AG09319 (cell line): ENCODE measurements at regions not wholly inside any gene's neighbourhood (a gene's known extent, or its start where the extent isn't known, plus 50 kb on each side); places are given as distances from the start of the nearest gene placed in this dataset.

ENCODE experiments used
- DNase-seq: peaks from one replicate; pipeline ENCODE4 v3.0.0-alpha.2; 2010; ENCODE audit warnings: low read depth; ENCODE audit errors: extremely low read depth
- TF ChIP-seq, protein P1 (sequence below): IDR thresholded peaks from 2 replicates; pipeline ENCODE4 v1.5.1; 2011; ENCODE audit warnings: low read depth, mild to moderate bottlenecking, inconsistent platforms, low read length, moderate library complexity

DNA sequence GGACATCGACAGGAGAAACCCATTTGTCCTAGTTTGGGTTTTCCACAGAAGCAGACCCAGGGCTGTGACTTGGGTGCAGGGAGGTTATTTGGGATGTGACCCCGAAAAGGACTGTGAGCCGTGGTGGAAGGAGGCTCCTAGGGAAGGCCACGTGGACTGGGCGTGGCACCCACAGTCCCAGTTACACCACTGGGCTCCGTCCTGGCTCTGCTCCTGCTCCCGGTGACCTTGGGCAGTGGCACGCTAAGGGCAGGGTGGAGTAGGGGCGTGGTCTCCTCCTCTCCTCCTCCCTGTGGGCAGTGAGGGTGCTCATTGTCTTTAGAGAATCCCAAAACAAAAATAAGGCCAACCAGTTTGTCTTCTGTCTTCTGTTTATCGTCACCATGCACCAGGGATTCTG is 190.1 kb downstream of the GADD45G start:
- no peak for DNase-seq
- TF ChIP-seq, protein P1, sequence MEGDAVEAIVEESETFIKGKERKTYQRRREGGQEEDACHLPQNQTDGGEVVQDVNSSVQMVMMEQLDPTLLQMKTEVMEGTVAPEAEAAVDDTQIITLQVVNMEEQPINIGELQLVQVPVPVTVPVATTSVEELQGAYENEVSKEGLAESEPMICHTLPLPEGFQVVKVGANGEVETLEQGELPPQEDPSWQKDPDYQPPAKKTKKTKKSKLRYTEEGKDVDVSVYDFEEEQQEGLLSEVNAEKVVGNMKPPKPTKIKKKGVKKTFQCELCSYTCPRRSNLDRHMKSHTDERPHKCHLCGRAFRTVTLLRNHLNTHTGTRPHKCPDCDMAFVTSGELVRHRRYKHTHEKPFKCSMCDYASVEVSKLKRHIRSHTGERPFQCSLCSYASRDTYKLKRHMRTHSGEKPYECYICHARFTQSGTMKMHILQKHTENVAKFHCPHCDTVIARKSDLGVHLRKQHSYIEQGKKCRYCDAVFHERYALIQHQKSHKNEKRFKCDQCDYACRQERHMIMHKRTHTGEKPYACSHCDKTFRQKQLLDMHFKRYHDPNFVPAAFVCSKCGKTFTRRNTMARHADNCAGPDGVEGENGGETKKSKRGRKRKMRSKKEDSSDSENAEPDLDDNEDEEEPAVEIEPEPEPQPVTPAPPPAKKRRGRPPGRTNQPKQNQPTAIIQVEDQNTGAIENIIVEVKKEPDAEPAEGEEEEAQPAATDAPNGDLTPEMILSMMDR: no peak

DNA sequence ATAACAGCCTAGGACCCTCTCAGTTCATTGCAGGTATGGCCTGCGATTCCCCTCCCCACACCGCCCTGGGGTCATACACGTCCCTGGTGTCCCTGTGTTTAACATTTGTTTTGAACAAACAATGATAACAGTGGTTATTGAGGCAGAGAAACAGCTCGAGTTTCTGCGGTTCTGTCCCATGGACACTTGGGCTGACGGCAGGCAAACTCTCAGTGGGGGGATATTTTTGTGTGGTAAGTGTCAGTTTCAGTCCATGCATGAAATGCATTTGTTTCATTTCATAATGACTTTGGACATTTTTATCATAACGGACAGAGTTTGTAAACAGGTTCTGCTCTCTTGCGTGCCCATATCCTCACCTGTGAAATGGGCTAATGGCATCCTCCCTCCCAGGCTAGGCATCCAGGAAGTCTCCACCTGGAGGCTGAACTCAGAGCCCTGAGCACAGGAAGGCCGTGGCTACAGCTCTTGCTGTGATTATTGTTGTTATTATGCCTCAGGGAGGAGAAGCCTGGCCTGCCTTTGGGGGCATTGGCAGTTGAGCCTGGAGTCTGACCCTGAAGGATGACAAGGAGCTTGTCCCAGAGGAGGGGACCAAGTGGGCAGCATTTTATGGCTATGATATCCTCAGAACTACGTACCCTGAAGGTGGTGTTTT is 190.9 kb downstream of the GADD45G start:
- DNase-seq: no peak
- TF ChIP-seq, protein P1: no peak

DNA sequence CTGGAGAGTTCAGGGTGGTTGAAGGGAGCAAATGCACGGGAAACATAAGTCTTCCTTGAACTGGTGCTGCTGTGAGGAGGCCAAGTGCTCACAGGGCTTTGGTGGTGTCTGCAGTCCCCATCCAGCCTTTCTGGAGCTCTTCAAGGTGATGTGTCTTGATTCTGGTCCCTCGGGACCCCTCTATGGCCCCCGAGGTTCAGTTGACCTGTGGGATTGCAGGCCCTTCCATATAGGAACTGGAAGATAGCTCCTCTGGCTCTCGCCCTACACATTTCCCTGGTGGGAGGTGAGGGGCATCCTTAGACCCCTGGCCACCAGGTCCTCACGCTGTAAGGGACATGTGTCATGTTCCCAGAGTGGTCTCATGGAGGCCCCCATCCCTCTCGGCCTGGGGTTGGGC is 191.8 kb downstream of the GADD45G start:
- TF ChIP-seq, protein P1: no peak
- DNase-seq: no peak

DNA sequence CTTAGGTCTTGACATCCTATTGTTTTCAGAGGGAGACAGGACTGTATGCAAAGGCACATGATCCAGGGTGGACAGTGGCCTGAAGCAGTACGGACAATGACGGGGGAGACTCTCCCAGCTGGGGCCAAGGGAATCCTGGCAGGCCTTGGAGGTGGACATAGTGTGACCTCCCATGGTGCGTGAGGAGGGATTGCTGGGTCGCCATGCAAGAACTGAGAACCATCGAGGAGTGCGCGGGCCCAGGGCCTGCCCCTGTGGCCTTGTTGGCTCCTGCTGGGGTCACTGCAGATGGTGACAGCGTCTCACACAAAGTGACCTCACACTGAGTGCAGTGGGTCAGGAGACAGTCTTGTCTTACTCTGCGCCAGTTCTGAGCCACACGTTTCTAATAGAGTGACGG is 192.4 kb downstream of the GADD45G start:
- TF ChIP-seq, protein P1: no peak
- DNase-seq: no peak

DNA sequence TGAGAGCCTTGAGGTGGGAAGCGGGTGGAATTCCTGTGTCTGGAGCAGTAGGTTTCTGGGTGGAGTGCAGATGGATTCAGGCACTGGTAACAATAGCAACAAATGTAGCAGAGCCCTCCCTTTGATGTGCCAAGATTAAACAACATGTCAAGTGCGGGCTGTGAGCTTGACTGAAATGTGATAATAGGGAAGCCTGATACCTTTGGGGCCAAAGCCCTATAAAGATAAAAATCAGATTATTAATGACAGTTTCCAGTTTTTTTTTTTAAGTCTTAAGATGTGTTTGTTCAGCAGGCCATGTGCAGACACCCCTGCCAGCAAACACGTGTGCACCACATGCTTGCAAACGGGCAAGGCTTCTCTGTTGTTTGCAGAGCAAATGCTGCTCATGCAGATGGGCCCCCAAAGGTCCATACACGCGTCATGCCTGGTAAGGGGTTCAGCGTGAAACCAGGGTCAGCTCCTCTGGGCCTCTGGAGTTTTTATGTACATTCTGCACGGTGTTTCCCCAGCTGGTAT is 193.2 kb downstream of the GADD45G start:
- TF ChIP-seq, protein P1: no peak
- no peak for DNase-seq

DNA sequence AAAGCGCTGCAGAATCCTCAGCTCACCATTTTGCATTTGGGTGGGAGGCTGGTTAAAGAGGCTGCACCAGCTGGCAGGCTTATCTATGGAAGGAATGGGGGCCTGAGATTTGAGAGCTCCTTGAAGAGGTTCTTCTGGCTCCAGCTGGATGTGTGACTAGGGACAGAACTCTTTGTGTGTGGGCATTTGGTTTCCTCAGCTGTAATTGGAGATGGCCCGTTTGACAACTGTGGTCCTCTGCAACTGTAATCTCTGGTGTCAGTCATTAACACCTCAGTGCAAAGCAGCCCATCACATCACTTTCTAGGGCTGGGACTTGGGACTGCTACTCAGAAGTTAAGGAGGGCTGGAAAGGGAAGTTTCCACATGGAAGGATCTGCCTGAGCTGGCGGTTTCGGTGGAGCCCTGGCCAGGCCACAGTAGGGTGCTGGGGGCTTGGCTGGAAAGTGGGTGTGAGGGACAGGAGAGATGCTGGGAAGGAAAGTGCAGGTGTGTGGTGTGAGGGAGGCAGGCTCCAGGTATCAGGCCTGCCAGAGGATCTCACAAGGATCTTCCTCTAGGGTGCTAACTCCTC is 193.8 kb downstream of the GADD45G start:
- DNase-seq: no peak
- TF ChIP-seq, protein P1: no peak

DNA sequence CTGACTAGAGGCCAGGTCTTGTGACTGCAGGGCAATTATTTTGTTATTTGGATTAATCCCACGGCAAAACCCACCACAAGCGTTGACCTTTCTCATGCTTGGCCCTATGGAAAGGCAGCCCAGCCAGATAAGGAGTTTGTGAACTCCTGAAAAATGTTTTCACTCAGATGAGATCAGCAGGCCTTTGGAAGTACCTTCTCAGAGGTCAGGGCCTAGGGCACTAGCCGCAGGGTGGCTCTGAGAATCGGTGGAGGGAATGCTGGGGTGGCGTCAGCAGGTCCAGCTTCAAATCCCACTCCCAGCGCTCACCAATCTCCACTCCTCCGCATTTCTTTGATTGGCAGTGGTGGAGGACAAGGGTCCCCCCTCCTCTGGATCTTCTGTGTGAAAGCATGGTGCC is 194.4 kb downstream of the GADD45G start:
- DNase-seq: no peak
- TF ChIP-seq, protein P1: no peak
